ENCODE measurements at regions not wholly inside any gene's neighbourhood (a gene's known extent, or its start where the extent isn't known, plus 50 kb on each side); places are given as distances from the start of the nearest gene placed in this dataset.

- no peaks in the 10 kb centered on the region for H3K9me3 ChIP-seq (ENCODE audit: low read length)
- H3K4me2 ChIP-seq (ENCODE audit: low read length): no peak overlapping the region
- POLR2A ChIA-PET (ENCODE audit: unreplicated experiment): no interaction called here
- no peak overlapping the region for H3K4me3 ChIP-seq (ENCODE audit: low read length)
- peaks cover 17% of the 10 kb centered on the region for H3K27me3 ChIP-seq (ENCODE audit: low read length)
- no peak overlapping the region for H3K9ac ChIP-seq (ENCODE audit: low read length)
- no peaks in the 10 kb centered on the region for H3K79me2 ChIP-seq (ENCODE audit: low read length)
- H4K20me1 ChIP-seq (ENCODE audit: low read length): no peaks in the 10 kb centered on the region
- no peaks in the 10 kb centered on the region for H3K4me1 ChIP-seq (ENCODE audit: insufficient read depth, low read length)
- ATAC-seq (no peak), DNase-seq (no peak)
- no peak overlapping the region for H2AFZ ChIP-seq (ENCODE audit: low read length)
- no peaks in the 10 kb centered on the region for H3K9me2 ChIP-seq (replicated peaks; ENCODE audit: low read length)
- no peak overlapping the region for H3K27ac ChIP-seq (ENCODE audit: low read length)
- CTCF ChIA-PET: no interaction called here
- no peaks in the 10 kb centered on the region for H3F3A ChIP-seq (ENCODE audit: low read length, unreplicated experiment)
- intact Hi-C loops (cut with micrococcal nuclease): no loop called here
- no TSS peak for BruUV-seq (replicated peaks)
- H3K36me3 ChIP-seq (ENCODE audit: low read depth, low read length): no peaks in the 10 kb centered on the region
- TF ChIP-seq EZH2phosphoT487 (IDR thresholded peaks at IDR 0.05; ENCODE audit: borderline replicate concordance, low read length): no peak
- TF ChIP-seq EZH2 (IDR thresholded peaks at IDR 0.05; ENCODE audit: low read length, unreplicated experiment): no peak
- no peak for TF ChIP-seq CTCF (conservative IDR thresholded peaks at IDR 0.05; ENCODE audit: low read depth, low read length)
Measured at GRCh38 chr11:95576146-95576845, 213.3 kb downstream of the FAM76B start.

GRCh38 chr11:95575517-95575916 lies 214.1 kb downstream of the FAM76B start:
- Histone ChIP-seq H3K27ac (ENCODE audit: low read length) (no peak overlapping the region), H3K27me3 (ENCODE audit: low read length) (peaks cover 20% of the 10 kb centered on the region), H3K79me2 (ENCODE audit: low read length) (no peaks in the 10 kb centered on the region), H3K9me3 (ENCODE audit: low read length) (no peaks in the 10 kb centered on the region), H3K4me3 (ENCODE audit: low read length) (no peak overlapping the region), H3K36me3 (ENCODE audit: low read depth, low read length) (no peaks in the 10 kb centered on the region), H4K20me1 (ENCODE audit: low read length) (no peaks in the 10 kb centered on the region), H3K9me2 (replicated peaks; ENCODE audit: low read length) (no peaks in the 10 kb centered on the region), H3K4me1 (ENCODE audit: insufficient read depth, low read length) (no peaks in the 10 kb centered on the region), H3K9ac (ENCODE audit: low read length) (no peak overlapping the region), H3K4me2 (ENCODE audit: low read length) (no peak overlapping the region), H3F3A (ENCODE audit: low read length, unreplicated experiment) (no peaks in the 10 kb centered on the region), H2AFZ (ENCODE audit: low read length) (no peak overlapping the region)
- no peak for TF ChIP-seq EZH2phosphoT487 (IDR thresholded peaks at IDR 0.05; ENCODE audit: borderline replicate concordance, low read length)
- no peak for TF ChIP-seq EZH2 (IDR thresholded peaks at IDR 0.05; ENCODE audit: low read length, unreplicated experiment)
- TF ChIP-seq CTCF (conservative IDR thresholded peaks at IDR 0.05; ENCODE audit: low read depth, low read length): no peak
- intact Hi-C loops (cut with micrococcal nuclease): no loop called here
- DNase-seq (no peak), ATAC-seq (no peak)
- POLR2A ChIA-PET (ENCODE audit: unreplicated experiment): no interaction called here
- CTCF ChIA-PET: no interaction called here
- no TSS peak for BruUV-seq (replicated peaks)

- Histone ChIP-seq H3K4me2 (ENCODE audit: low read length) (no peak overlapping the region), H3K36me3 (ENCODE audit: low read depth, low read length) (no peaks in the 10 kb centered on the region), H3K79me2 (ENCODE audit: low read length) (no peaks in the 10 kb centered on the region), H3K27ac (ENCODE audit: low read length) (no peak overlapping the region), H3K4me1 (ENCODE audit: insufficient read depth, low read length) (no peaks in the 10 kb centered on the region), H4K20me1 (ENCODE audit: low read length) (no peaks in the 10 kb centered on the region), H3K9ac (ENCODE audit: low read length) (no peak overlapping the region), H3K27me3 (ENCODE audit: low read length) (peaks cover 24% of the 10 kb centered on the region), H3K4me3 (ENCODE audit: low read length) (no peak overlapping the region), H3K9me2 (replicated peaks; ENCODE audit: low read length) (no peaks in the 10 kb centered on the region), H3K9me3 (ENCODE audit: low read length) (peaks cover 7% of the 10 kb centered on the region), H2AFZ (ENCODE audit: low read length) (no peak overlapping the region), H3F3A (ENCODE audit: low read length, unreplicated experiment) (no peaks in the 10 kb centered on the region)
- intact Hi-C loops (cut with micrococcal nuclease): no loop called here
- ATAC-seq (no peak), DNase-seq (no peak)
- TF ChIP-seq EZH2 (IDR thresholded peaks at IDR 0.05; ENCODE audit: low read length, unreplicated experiment) (no peak), EZH2phosphoT487 (IDR thresholded peaks at IDR 0.05; ENCODE audit: borderline replicate concordance, low read length) (no peak), CTCF (conservative IDR thresholded peaks at IDR 0.05; ENCODE audit: low read depth, low read length) (no peak)
- ChIA-PET POLR2A (ENCODE audit: unreplicated experiment) (no interaction called here), CTCF (no interaction called here)
- no TSS peak for BruUV-seq (replicated peaks)
Measured at GRCh38 chr11:95571718-95572260, 217.8 kb downstream of the FAM76B start.
